HG03432 (cell line): ENCODE measurements at regions not wholly inside any gene's neighbourhood (a gene's known extent, or its start where the extent isn't known, plus 50 kb on each side); places are given as distances from the start of the nearest gene placed in this dataset.
A peak's percentile ranks its signal among the peaks of the same experiment; 100 is the strongest.

Experiments used
- ATAC-seq: cut with Tn5 transposase; IDR thresholded peaks from one replicate; pipeline ENCODE4 v1.9.1; 2021; ENCODE audit warnings: mild to moderate bottlenecking, moderate library complexity; ENCODE audit not compliant: unreplicated experiment

- ATAC-seq, result no peak
Observed at GRCh38 chr2:60329225-60329624, 224.2 kb downstream of the BCL11A start.

DNA sequence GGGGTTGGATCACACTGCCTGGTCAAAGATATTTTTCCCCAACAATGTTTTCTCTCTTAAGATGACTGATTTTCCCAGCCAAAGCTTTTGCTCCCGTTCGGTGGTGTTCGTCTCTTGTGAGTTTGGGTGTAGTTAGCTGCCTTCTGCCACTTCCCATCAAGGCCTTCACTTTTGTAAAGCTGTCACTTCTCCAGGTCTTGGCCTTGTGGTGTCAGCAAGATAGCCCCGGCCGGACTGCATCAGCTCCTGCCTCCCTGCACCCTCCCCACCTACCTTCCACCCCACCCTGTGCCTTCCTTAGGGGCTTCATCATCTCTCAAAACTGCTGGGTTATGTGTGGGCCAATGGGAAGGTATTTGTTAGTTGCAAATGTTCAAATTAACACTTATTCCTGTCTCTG lies 228.9 kb downstream of the BCL11A start:
- ATAC-seq, result no peak

DNA sequence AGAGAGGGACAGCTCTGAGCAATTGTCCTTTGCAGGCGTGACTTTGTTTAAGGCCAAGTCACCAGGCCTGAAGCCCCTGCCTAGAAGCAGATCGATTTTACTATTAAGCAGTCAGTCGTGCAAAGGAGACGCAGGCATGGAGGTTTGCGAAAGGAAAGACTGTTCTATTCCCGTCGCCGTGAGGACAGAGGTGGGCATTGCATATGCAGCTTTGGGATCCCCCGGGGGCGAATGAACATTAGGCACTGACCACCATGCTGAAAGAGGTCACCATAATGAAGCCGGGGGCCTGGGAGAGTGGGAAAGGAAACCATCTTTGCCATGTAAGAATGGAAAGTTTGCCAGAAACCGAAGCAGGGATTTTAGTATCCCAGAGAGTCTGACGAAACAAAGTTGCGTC lies 231.6 kb downstream of the BCL11A start:
- ATAC-seq, result no peak

DNA sequence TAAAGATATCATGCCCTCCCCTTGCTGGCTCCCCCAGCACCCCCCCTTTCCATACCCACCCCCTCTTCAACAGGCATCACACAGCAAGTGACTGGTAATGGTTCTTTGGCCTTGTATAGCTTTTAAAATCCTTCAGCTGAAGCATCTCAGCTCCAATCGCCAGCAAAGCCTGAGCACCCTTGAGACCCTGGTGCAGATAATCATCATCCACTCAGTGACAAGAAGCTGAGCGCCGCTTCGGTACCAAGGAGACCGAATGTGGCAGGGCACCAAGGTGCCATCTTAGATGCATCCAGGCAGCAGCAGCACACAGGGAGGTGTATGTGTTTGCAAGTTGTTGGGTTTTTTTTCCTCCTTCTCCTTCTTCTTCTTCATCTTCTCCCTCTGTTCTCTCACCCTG lies 232.7 kb downstream of the BCL11A start:
- ATAC-seq, result no peak

GRCh38 chr2:60319031-60319547 lies 234.4 kb downstream of the BCL11A start:
- ATAC-seq, result no peak

GRCh38 chr2:60318544-60318943 lies 234.9 kb downstream of the BCL11A start:
- no peak for ATAC-seq

GRCh38 chr2:60317844-60318243 lies 235.6 kb downstream of the BCL11A start:
- ATAC-seq, result peak; percentile 86

GRCh38 chr2:60317034-60317386 lies 236.4 kb downstream of the BCL11A start:
- ATAC-seq, result no peak

GRCh38 chr2:60316381-60317033 lies 236.9 kb downstream of the BCL11A start:
- ATAC-seq, result no peak

GRCh38 chr2:60313470-60314172 lies 239.8 kb downstream of the BCL11A start:
- ATAC-seq, result no peak

DNA sequence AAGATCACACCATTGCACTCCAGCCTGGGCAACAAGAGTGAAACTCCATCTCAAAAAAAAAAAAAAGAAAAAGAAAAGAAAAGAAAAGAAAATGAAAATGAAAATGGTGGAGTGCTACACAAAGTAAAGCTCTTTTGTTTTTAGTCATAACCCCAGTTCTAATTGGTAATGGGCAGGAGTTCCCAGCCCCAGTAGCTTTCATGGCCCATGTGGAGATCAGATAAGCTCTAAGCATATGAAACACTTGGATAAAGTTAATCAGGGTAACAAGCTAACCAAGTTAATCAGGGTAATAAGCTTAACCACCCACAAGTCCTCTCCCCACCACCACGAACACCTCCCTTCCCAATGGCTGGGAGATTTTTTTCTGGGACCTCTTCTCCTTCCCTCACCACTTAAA lies 240.8 kb downstream of the BCL11A start:
- peak; percentile 78 for ATAC-seq

- peak; percentile 69 for ATAC-seq
Observed at GRCh38 chr2:60311524-60311923, 241.9 kb downstream of the BCL11A start.

GRCh38 chr2:60309941-60310660 lies 243.4 kb downstream of the BCL11A start:
- ATAC-seq, result no peak

DNA sequence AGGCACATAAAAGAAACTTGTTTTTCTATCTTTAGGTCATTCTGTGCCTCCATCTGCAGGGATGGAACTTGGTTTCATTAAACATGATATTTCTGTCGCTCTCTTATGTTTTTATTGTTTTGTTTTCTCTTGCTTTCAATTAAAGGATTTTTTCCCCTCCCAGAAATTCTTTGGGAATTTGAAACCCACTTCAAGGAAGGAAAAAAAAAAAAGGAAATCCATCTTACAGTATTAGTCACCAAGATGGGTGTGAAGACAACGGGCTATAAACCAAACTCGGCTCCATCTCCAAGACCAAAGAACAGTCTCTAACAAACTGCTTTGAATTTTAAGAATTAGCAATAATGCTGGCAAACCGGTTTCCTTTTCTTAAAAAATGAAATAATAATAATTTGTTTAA lies 244.1 kb downstream of the BCL11A start:
- ATAC-seq, result no peak

GRCh38 chr2:60306267-60306861 lies 247.1 kb downstream of the BCL11A start:
- ATAC-seq, result no peak

DNA sequence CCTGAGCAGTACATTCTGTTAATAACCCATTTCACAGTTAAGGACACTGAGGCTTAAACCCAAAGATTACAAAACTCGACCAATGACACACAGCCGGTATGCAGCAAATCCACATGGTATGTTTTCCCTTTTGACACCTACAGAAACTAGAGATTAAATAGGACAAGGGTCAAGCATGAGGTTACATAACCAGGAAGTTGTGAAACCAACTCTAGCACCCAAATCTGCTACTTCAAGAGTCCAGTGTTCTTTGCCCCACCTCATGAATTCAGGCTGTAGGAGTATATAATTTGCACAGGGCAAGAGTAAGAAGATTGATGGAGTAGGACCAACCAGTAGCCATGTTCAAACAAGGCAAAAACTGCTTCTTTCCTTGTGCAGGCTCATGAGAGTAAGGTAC lies 249.8 kb downstream of the BCL11A start:
- no peak for ATAC-seq

GRCh38 chr2:60302377-60303126 lies 250.9 kb downstream of the BCL11A start:
- ATAC-seq, result no peak

GRCh38 chr2:60301726-60302125 lies 251.7 kb downstream of the BCL11A start:
- no peak for ATAC-seq

- ATAC-seq, result no peak
Observed at GRCh38 chr2:60299179-60299578, 254.3 kb downstream of the BCL11A start.

DNA sequence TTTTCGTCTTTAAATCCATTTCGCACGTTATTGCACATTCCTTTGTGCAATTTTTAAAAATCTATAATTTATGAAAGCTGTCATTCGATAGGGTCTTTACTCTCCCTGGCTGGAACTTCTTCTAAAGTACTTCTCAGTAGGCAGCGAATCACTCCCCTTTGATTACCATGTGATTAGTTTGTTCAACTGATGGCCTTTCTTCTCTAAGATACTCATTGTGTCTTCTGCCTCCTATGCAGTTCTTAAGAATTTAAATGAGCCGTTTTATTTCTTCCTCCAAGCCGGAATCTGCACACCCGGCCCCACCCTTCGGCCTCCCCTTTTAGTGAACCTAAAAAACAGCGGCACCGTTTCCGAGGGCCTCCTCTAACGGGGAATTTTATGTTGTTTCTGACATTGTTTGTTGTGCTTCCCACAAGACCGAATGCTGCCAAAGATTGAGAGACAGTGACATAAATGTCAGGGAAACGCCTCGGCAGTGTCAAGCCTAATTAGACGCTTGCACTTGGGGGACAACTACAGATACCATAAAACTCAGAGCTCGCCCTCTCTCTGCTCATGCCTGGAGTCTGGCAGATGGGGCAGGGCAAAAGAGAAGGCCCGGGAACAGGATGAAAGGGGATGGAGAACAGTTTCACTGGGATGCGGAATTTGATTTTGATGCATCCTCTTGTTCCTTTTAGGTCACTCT lies 255.3 kb downstream of the BCL11A start:
- no peak for ATAC-seq
